Activated CD8-positive, alpha-beta memory T cell treated with anti-CD3 and anti-CD28 coated beads for 1 hour (primary cell): ENCODE measurements at regions not wholly inside any gene's neighbourhood (a gene's known extent, or its start where the extent isn't known, plus 50 kb on each side); places are given as distances from the start of the nearest gene placed in this dataset.
"Not testable (repeated sequence)": the region's sequence is repeated elsewhere in the genome, so short reads cannot be mapped to it uniquely, and the experiment has no call there.

Experiments used
- DNase-seq, 2 donors: peaks; one replicate each; pipeline ENCODE4 v3.0.0-alpha.2; 2020; ENCODE audit warnings: low read depth in 1 of 2; ENCODE audit errors: extremely low read depth in 1 of 2

- DNase-seq = no peak
These were observed 105.6 kb upstream of the FHL2 start for GRCh38 chr2:105504459-105504858.

GRCh38 chr2:105502625-105503334 is 103.9 kb upstream of the FHL2 start:
- no peak for DNase-seq

GRCh38 chr2:105498281-105498846 is 99.5 kb upstream of the FHL2 start:
- no peak for DNase-seq

GRCh38 chr2:105497094-105497493 is 98.2 kb upstream of the FHL2 start:
- DNase-seq = no peak

- DNase-seq = no peak
These were observed 97.4 kb upstream of the FHL2 start for GRCh38 chr2:105496271-105496670.

GRCh38 chr2:105494683-105495425 is 96.0 kb upstream of the FHL2 start:
- no peak for DNase-seq

- DNase-seq = no peak
These were observed 92.1 kb upstream of the FHL2 start for GRCh38 chr2:105490956-105491355.

- DNase-seq = no peak
These were observed 91.4 kb upstream of the FHL2 start for GRCh38 chr2:105490204-105490603.

GRCh38 chr2:105489168-105489878 is 90.5 kb upstream of the FHL2 start:
- DNase-seq = no peak

- DNase-seq = no peak
These were observed 89.4 kb upstream of the FHL2 start for GRCh38 chr2:105488285-105488684.

GRCh38 chr2:105487142-105488069 is 88.6 kb upstream of the FHL2 start:
- no peak for DNase-seq

- no peak for DNase-seq
These were observed 87.9 kb upstream of the FHL2 start for GRCh38 chr2:105486762-105487141.

GRCh38 chr2:105478670-105479069 is 79.8 kb upstream of the FHL2 start:
- no peak for DNase-seq

GRCh38 chr2:105477050-105477620 is 78.3 kb upstream of the FHL2 start:
- not testable (repeated sequence) for DNase-seq

GRCh38 chr2:105473011-105473410 is 74.2 kb upstream of the FHL2 start:
- no peak for DNase-seq

GRCh38 chr2:105470979-105471378 is 72.1 kb upstream of the FHL2 start:
- DNase-seq = no peak

GRCh38 chr2:105469781-105470180 is 70.9 kb upstream of the FHL2 start:
- DNase-seq = no peak

- DNase-seq = no peak
These were observed 69.8 kb upstream of the FHL2 start for GRCh38 chr2:105468582-105469042.

- no peak for DNase-seq
These were observed 65.5 kb upstream of the FHL2 start for GRCh38 chr2:105464325-105464724.
